CD4-positive, alpha-beta T cell treated with Interleukin-4 for 1 hour (primary cell): ENCODE measurements at regions not wholly inside any gene's neighbourhood (a gene's known extent, or its start where the extent isn't known, plus 50 kb on each side); places are given as distances from the start of the nearest gene placed in this dataset.
"Not testable (repeated sequence)": the region's sequence is repeated elsewhere in the genome, so short reads cannot be mapped to it uniquely, and the experiment has no call there.

Experiments
- DNase-seq, 2 donors: peaks; one replicate each; pipeline ENCODE4 v3.0.0-alpha.2; 2020 to 2022

GRCh38 chr5:2569176-2569575 lies 182.3 kb downstream of the IRX2 start:
- DNase-seq, result no peak

GRCh38 chr5:2566284-2566683 lies 185.2 kb downstream of the IRX2 start:
- no peak for DNase-seq

DNA sequence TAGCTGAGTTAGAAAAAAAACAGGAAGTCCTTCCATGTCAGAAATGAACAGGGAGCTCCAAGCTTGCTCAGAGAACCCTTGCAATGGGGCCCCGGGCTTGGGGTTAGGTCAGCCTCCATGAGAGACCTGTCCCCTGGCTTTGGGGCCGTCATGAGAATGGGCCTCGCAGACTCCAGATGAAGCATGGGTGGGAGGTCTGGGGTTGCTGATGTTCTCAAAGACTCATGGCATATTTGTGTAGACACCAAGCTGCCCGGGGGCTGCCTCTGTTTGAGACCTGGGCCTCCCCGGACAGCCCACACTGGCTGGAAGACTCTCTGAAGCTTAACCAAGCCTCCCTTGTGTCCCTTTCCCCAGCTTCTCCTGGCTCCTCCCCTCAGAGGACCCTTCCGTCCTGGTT lies 186.3 kb downstream of the IRX2 start:
- no peak for DNase-seq

DNA sequence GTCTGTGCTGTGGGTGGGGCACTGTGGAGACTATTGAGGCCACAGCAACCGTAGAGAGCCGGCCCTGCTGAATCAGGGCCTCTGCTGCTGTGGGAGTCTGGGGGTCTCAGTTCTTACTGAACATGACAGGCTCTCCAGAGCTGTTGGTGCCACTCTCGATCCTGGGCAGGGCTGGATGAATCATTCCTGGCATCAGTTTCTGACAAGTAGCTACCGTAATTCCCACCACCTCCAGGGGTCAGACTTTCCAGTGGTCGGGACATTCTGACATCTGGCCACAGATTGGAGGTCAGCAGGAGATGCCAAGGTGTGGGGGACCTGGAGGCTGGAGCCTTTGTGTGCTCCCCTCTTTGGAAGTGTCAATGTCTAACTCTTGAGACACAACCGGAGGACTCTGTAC lies 188.4 kb downstream of the IRX2 start:
- DNase-seq, result no peak

- DNase-seq, result no peak
These were observed 189.4 kb downstream of the IRX2 start for GRCh38 chr5:2562036-2562435.

DNA sequence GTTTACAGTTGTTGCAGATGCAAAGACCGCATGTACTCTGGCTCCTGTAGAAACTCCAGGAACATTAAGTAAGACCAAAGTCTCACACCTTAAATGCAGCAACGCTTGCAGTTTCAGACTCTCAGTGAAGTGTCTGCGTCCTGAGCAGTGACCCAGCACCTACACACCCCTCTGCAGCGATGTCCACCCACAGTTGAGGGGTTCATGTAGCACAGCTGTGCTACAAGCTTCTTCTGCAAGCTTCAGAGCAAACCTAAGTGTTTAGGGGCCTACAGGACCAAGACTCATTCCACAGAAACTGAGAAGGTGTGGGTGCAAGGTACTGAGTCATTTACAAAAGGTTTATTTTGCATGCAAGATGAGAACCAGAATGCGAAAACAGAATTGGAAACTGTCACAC lies 191.0 kb downstream of the IRX2 start:
- no peak for DNase-seq

GRCh38 chr5:2557435-2557834 lies 194.0 kb downstream of the IRX2 start:
- DNase-seq, result no peak

DNA sequence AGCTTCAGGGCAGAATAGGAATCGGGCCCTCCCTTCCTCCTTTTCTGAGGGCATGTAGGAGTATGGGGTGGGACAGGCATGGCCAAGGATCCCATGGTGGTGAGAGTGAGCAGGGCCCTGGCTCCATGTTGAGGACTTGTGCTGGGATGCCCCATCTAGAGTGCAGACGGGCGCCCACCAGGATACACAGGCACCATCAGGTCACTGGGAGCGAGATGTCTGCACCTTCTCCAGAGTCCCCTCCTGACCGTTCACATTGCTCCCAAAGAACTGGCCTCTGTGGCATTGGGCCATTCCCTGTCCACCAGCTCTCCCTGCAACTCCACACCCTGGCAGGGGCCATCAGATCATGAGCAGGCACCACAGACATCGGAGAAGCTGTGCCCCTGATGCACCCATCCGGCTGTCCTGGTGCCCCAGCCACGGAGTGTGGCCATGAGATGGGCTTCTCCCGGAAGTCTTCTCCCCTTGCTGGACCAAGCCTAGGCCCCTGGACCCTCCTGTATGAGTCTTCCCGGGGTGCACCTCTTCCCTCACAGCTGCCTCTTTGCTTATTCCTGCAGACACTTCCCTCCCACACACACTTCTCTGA lies 195.0 kb downstream of the IRX2 start:
- no peak for DNase-seq

GRCh38 chr5:2553611-2554010 lies 197.9 kb downstream of the IRX2 start:
- no peak for DNase-seq

GRCh38 chr5:2550509-2550908 lies 201.0 kb downstream of the IRX2 start:
- DNase-seq, result no peak

GRCh38 chr5:2549900-2550299 lies 201.6 kb downstream of the IRX2 start:
- no peak for DNase-seq

DNA sequence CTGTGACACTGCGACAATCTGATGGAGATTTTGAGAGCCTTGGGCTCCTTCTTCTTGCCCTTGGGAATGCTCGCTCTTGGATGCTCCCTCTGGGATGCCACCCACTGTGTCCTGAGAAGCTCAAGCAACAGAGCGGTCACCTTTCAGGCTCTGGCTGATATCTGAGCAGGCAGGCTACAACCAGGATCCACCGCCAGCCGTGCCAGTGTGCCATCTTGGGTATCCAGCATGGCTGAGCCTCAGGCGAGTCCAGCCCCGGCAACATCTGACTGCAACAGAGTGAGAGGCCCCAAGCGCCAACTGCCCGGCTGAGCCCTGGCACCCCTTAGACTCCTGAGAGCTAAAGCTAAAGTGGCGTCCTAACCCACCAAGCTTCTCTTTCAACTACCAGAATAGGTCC lies 202.1 kb downstream of the IRX2 start:
- DNase-seq, result no peak

DNA sequence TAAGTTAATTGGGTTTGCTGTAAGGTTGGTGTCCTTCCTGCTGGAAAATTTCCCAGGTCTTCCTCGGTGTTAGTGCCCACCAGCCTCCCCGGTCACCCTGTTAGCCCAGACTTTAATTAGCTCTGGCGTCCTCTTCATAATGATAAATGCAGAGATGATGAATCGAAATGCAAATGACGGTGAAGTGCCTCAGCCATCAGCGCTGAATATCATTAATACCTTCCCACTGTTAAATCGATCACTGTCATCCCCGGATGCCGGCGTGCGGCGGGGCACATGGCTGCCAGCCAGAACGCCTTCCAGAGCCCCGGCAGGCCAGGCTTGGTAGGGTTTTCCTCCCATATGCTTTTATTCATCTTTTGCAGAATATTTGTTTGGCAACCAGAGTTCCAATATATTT lies 204.5 kb downstream of the IRX2 start:
- no peak for DNase-seq

GRCh38 chr5:2544003-2544402 lies 207.5 kb downstream of the IRX2 start:
- no peak for DNase-seq

DNA sequence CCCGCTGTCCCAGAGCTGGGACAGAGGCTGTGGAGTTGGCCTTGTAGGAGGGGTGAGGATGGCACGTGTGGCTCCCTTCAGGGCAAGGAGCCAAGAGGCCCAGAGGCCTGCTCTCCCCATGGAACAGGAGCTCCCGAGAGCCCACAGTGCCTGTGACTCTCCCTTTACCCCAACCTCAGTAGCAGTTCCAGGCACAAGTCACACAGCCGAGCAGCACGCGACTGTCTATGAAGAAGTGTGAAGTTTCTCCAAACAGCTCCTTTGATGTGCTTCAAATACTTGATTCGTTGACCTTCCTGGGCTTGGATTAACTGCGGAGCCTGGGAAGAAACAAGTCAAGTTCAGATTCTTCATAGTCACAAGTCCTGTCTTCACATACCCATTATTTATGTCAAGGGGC lies 208.7 kb downstream of the IRX2 start:
- no peak for DNase-seq

- DNase-seq, result no peak
These were observed 209.5 kb downstream of the IRX2 start for GRCh38 chr5:2542026-2542425.

GRCh38 chr5:2538169-2538568 lies 213.3 kb downstream of the IRX2 start:
- DNase-seq, result no peak

- no peak for DNase-seq
These were observed 213.9 kb downstream of the IRX2 start for GRCh38 chr5:2537378-2538145.

GRCh38 chr5:2536632-2537377 lies 214.7 kb downstream of the IRX2 start:
- no peak for DNase-seq

GRCh38 chr5:2534970-2535369 lies 216.5 kb downstream of the IRX2 start:
- DNase-seq, result no peak

DNA sequence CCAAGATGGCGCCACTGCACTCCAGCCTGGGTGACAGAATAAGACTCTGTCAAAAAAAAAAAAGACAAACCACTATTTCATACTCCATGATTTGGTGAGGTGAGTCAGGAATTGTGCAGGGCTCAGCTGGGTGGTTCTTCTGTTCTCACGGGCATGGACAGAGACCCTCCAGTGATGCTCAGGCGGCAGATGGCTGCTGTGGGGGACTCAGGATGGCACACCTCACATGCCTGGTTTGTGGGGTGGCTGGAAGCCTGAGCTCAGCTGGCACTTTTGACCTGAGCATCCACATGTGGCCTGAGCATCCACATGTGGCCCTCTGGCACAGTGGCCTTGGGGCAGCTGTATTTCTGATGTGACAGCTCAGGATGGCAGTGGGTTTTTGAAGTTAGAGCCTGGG lies 217.2 kb downstream of the IRX2 start:
- no peak for DNase-seq

GRCh38 chr5:2533848-2534247 lies 217.6 kb downstream of the IRX2 start:
- not testable (repeated sequence) for DNase-seq

DNA sequence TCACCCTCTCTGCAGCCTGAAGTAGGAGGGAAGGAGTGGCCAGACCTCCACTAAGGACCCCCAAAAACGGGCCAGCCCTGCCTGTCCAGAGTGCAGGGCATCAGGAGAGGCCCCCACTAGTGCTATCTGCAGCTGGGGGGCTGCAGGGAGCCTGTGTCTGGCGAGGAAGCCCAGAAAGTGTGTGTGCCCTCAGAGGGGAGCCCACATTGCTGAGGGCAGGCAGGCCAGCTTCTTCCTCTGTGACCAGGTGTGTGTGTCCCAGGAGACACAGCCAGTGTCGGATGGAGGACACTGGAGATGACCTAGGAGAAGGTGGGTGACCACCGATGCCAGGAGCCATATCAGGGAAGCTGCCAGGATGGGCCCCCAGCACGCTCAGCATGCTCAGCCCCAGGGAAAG lies 218.7 kb downstream of the IRX2 start:
- no peak for DNase-seq

DNA sequence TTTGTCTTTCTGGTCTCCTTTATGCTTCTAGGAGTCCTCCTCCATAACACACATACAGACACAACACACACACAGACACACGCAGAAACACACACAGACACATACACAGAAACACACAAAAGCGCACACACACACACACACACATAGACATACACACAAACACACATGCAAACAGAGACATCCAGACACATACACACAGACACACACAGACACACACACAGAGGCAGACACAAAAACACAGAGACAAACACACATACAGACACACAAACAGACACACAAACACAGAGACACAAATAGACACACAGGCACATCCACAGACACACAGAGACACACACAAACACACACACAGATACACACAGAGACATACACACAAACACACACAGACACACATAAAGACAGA lies 220.2 kb downstream of the IRX2 start:
- no peak for DNase-seq
